Ascending aorta (tissue), 2 donors: ENCODE measurements at regions not wholly inside any gene's neighbourhood (a gene's known extent, or its start where the extent isn't known, plus 50 kb on each side); places are given as distances from the start of the nearest gene placed in this dataset.

Experiments used
- DNase-seq, 2 donors: peaks; one replicate each; pipeline ENCODE4 v3.0.0-alpha.2; 2019; ENCODE audit warnings: low spot score in 2 of 2
- H3K27ac ChIP-seq, 2 donors: fragments of 200-600 bp; sonication (generic); one replicate each; pipeline ENCODE4 v1.5.1; 2016 to 2017; ENCODE audit warnings: mild to moderate bottlenecking in 1 of 2
- H3K27me3 ChIP-seq: fragments of 200-600 bp; sonication (generic); one replicate; pipeline ENCODE4 v1.5.1; 2017
- H3K36me3 ChIP-seq, 2 donors: fragments of 200-600 bp; sonication (generic); one replicate each; pipeline ENCODE4 v1.5.1; 2016
- H3K4me1 ChIP-seq, 2 donors: fragments of 200-600 bp; sonication (generic); one replicate each; pipeline ENCODE4 v1.5.1; 2016 to 2017; ENCODE audit warnings: mild to moderate bottlenecking in 1 of 2
- H3K4me3 ChIP-seq, 2 donors: fragments of 200-600 bp; sonication (generic); one replicate each; pipeline ENCODE4 v1.5.1; 2016 to 2017; ENCODE audit warnings: mild to moderate bottlenecking in 1 of 2
- H3K9me3 ChIP-seq, 2 donors: fragments of 200-600 bp; sonication (generic); one replicate each; pipeline ENCODE4 v1.5.1; 2016
- intact Hi-C: fragments of 100-400 bp; cut with DNase I; formaldehyde crosslinking; loops from one replicate; pipeline ENCODE4 v1.15.1; 2023
- TF ChIP-seq, protein P1 (sequence below), 3 experiments: fragments of 200-600 bp in 2 of 3; fragments of 450-650 bp in 1 of 3; sonication (generic) in 2 of 3; IDR thresholded peaks; one replicate each; pipeline ENCODE4 v1.5.1; 2016 to 2019; ENCODE audit warnings: antibody characterized with exemption in 3 of 3, mild to moderate bottlenecking in 1 of 3, moderate library complexity in 1 of 3

DNA sequence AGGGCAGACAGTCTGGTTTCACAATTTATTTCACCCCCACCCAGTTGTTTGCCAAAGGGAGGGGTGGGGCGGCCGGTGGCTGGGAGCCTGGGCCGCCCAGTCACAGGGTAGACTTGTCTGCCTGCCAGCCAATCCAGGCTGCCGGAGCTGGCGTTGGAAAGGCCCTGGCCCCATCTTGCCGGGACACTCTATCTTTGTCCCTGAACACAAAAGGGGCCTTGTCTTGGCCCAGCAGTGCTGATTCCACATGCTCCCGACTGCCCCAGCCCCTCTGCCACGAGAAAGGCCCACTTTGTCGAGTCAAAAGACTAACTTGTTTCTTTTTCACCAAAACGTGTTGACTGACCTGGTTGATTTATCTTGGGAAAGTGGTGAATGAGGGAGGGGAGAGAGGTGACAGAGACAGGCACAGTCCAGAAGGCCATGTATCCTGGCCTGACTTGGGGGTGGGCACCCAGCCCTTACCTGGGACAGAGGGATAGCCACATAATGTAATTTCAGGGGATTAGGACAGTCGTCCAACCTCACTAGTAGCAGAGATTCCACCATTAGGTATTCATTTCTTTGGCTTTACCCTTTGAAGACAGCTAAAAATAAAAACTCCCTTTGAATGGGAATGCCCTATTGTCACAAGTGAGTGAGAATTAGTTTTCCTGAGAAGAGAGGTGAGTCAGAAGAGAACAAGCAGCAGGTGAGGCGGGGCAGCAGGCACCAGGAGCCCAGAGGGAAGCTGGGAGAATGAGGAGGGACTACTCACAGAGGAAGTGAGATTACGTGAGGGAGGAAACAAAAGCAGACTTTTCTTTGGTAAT lies 67.0 kb upstream of the SIRPA start:
- Histone ChIP-seq H3K27me3 (no peaks in the 10 kb centered on the region), H3K9me3 (peaks cover 0 to 4% of the 10 kb centered on the region in 2 donors), H3K36me3 (no peaks in the 10 kb centered on the region), H3K4me3 (no peak overlapping the region), H3K27ac (no peak overlapping the region), H3K4me1 (peaks cover 0 to 9% of the 10 kb centered on the region in 2 donors)
- no peak for DNase-seq
- TF ChIP-seq, protein P1, sequence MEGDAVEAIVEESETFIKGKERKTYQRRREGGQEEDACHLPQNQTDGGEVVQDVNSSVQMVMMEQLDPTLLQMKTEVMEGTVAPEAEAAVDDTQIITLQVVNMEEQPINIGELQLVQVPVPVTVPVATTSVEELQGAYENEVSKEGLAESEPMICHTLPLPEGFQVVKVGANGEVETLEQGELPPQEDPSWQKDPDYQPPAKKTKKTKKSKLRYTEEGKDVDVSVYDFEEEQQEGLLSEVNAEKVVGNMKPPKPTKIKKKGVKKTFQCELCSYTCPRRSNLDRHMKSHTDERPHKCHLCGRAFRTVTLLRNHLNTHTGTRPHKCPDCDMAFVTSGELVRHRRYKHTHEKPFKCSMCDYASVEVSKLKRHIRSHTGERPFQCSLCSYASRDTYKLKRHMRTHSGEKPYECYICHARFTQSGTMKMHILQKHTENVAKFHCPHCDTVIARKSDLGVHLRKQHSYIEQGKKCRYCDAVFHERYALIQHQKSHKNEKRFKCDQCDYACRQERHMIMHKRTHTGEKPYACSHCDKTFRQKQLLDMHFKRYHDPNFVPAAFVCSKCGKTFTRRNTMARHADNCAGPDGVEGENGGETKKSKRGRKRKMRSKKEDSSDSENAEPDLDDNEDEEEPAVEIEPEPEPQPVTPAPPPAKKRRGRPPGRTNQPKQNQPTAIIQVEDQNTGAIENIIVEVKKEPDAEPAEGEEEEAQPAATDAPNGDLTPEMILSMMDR (IDR thresholded peaks at IDR 0.05), result no peak
- intact Hi-C loops, result no loop called here

DNA sequence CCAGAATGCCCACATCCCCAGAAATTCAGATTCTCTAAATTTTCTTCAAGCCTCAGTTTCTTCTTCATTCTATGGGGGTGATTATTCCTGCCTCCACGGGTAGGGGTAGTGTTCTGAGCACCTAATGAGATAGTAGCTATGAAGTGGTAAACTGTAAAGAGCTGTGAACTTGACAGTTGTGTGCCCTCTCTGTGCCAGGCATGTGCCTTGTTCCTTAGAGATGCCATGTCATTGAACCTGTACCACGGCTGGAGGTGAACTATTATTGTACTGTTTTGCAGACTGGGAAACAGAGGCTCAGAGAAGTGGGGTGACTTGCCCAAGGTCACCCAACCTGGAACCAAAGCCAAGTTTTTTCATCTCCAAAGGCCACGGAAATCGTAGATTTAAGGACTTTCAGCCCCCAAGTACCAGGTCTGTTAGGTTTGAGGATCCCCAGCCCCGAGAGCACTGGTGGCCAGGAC lies 67.7 kb upstream of the SIRPA start:
- DNase-seq, result no peak
- H3K4me3 ChIP-seq, result no peak overlapping the region
- intact Hi-C loops, result no loop called here
- no peak overlapping the region for H3K27ac ChIP-seq
- TF ChIP-seq, protein P1 (IDR thresholded peaks at IDR 0.05), result no peak
- peaks cover 0 to 9% of the 10 kb centered on the region in 2 donors for H3K4me1 ChIP-seq
- no peaks in the 10 kb centered on the region for H3K27me3 ChIP-seq
- peaks cover 0 to 11% of the 10 kb centered on the region in 2 donors for H3K9me3 ChIP-seq
- H3K36me3 ChIP-seq, result no peaks in the 10 kb centered on the region

DNA sequence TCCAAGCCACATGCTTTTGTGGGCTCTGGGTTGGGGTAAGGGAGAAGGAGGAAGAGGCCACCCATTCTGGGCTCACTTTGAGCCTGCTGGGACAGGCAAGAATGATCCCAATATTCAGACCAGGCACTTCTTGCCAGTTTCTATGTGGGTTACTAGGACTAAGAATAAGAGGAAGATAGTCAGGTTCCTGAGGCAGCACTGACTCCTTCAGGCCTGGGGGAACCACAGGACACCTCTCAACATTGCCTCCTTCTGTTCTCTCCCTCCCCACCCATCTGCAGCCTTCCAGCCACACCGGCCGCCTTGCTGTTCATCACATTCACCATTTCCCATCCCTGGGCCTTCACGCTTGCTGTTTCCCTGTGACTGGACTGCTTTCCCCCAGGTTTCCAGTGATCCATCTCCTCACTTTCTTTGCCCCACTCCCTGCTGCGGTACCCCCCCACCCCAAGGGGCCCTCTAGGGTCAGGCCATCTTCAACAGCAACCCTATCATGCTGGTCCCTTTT lies 69.2 kb upstream of the SIRPA start:
- intact Hi-C loops, result no loop called here
- TF ChIP-seq, protein P1 (IDR thresholded peaks at IDR 0.05), result no peak
- H3K27ac ChIP-seq, result no peak overlapping the region
- peaks cover 0 to 9% of the 10 kb centered on the region in 2 donors for H3K4me1 ChIP-seq
- no peak overlapping the region for H3K4me3 ChIP-seq
- no peak for DNase-seq
- no peaks in the 10 kb centered on the region for H3K27me3 ChIP-seq
- no peaks in the 10 kb centered on the region for H3K36me3 ChIP-seq
- H3K9me3 ChIP-seq, result peaks cover 5 to 20% of the 10 kb centered on the region in 2 donors

DNA sequence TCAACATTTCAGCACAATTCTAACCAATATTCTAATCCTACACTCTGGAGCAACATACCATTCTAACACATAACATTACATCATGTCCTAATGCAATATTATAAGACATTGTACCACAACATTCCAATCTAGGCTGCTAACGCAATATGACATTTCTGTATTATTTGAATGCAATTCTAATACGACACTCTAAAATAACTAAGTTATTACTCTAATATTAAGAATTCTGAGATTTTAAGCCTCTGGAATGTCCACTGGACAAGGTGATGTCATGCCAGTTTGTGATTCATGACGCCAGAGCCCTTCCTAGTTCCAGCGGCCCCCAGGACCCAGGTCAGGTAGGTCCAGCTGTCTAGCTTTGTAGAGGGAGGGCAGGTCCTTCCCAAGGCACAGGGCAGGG lies 69.7 kb upstream of the SIRPA start:
- DNase-seq, result no peak
- Histone ChIP-seq H3K4me3 (no peak overlapping the region), H3K27ac (no peak overlapping the region), H3K4me1 (peaks cover 0 to 7% of the 10 kb centered on the region in 2 donors), H3K9me3 (peaks cover 5 to 20% of the 10 kb centered on the region in 2 donors), H3K27me3 (no peaks in the 10 kb centered on the region), H3K36me3 (no peaks in the 10 kb centered on the region)
- TF ChIP-seq, protein P1 (IDR thresholded peaks at IDR 0.05), result no peak
- intact Hi-C loops, result no loop called here

DNA sequence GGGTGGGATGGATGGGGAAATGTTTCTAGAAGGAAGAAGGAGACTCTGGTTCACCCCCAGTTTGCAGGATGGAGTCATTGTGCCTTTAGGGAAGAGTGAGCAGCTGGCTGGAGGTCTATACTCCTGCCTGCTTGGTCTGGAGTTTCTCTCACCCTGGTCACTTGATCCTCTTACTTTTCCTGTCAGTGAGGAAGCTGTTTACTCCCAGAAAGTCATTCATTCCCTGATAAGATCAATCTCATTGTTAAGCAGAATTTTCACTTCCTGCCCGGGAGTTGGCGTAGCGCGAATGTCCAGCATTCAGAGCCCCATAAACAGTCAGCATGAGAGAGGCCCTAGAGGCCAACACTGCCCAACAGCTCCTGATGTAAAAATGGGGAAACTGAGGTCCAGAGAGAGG lies 70.4 kb upstream of the SIRPA start:
- Histone ChIP-seq H3K4me3 (no peak overlapping the region), H3K36me3 (no peaks in the 10 kb centered on the region), H3K4me1 (peaks cover 0 to under 1% of the 10 kb centered on the region in 2 donors), H3K27ac (no peak overlapping the region), H3K27me3 (no peaks in the 10 kb centered on the region), H3K9me3 (peaks cover 5 to 20% of the 10 kb centered on the region in 2 donors)
- intact Hi-C loops, result no loop called here
- DNase-seq, result no peak
- TF ChIP-seq, protein P1 (IDR thresholded peaks at IDR 0.05), result no peak
